ENCODE measurements at regions not wholly inside any gene's neighbourhood (a gene's known extent, or its start where the extent isn't known, plus 50 kb on each side); places are given as distances from the start of the nearest gene placed in this dataset.
"Not testable (repeated sequence)": the region's sequence is repeated elsewhere in the genome, so short reads cannot be mapped to it uniquely, and the experiment has no call there.

DNA sequence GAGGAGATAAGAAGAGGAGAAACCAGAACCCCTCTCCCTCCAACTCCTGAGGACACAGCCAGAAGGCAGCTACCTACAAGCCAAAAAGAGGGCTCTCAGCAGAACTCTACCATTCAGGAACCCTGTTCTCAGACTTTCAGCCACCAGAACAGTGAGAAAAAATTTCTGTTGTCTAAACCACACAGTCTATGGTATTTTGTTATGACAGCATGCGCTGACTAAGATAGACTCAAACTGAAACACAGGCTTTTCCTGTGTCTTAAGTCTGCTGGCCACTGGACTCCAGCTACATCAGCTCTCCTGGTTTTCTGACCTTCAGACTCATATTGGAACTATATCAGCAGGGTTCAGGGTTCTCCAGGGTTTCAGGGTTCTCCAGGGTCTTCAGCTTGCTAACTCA, 126.5 kb upstream of the TNFSF4 start:
- intact Hi-C loops (cut with DNase I) = no loop called here
- no peak for DNase-seq (ENCODE audit: low spot score)

GRCh38 chr1:173337126-173337525, 130.0 kb upstream of the TNFSF4 start:
- intact Hi-C loops (cut with DNase I) = no loop called here
- no peak for DNase-seq (ENCODE audit: low spot score)

- intact Hi-C loops (cut with DNase I) = no loop called here
- DNase-seq (ENCODE audit: low spot score) = no peak
Measured at GRCh38 chr1:173341307-173341706, 134.2 kb upstream of the TNFSF4 start.

GRCh38 chr1:173341971-173342370, 134.8 kb upstream of the TNFSF4 start:
- no peak for DNase-seq (ENCODE audit: low spot score)
- intact Hi-C loops (cut with DNase I) = no loop called here

DNA sequence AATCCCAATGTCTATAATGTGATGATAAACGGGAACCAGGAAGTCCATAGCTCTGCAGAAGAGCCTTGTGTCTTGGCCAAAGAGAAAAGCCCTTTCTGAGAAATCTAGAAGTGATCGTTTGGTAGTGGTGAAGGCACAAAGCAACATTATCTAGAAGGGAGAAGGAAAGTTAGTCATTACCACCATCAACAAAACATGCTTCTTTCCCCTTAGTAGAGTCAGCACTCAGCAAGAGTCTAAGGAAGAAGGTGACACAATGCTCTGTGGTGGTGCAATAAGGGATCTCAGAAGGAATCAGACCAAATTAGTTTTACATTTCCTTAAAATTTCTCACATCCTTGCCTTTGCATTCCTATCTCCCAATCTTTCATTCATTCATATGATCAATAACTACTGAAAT, 134.4 kb upstream of the PRDX6 start:
- DNase-seq (ENCODE audit: low spot score) = no peak
- intact Hi-C loops (cut with DNase I) = no loop called here

GRCh38 chr1:173344034-173344743, 132.9 kb upstream of the PRDX6 start:
- intact Hi-C loops (cut with DNase I) = no loop called here
- DNase-seq (ENCODE audit: low spot score) = no peak

GRCh38 chr1:173347282-173347818, 129.8 kb upstream of the PRDX6 start:
- intact Hi-C loops (cut with DNase I) = no loop called here
- DNase-seq (ENCODE audit: low spot score) = no peak

DNA sequence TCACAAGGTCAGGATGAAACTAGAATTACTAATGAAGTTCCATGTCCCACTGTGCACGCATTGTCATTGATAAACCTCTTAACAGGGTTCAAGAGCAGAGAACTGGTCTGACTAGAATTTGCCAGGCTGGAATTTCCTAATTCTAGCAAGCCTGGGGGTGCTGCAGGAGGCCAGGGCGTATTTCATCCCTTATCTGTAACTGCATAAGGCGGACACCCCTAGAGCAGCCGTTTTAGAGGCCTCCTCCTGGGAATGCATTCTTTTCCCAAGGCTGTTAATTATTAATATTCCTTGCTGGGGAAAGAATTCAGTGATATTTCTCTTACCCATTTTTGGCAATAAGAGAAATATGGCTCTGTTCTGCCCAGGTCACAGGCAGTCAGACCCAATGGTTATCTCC, 124.5 kb upstream of the PRDX6 start:
- DNase-seq (ENCODE audit: low spot score); intact Hi-C loops (cut with DNase I): not testable (repeated sequence)

DNA sequence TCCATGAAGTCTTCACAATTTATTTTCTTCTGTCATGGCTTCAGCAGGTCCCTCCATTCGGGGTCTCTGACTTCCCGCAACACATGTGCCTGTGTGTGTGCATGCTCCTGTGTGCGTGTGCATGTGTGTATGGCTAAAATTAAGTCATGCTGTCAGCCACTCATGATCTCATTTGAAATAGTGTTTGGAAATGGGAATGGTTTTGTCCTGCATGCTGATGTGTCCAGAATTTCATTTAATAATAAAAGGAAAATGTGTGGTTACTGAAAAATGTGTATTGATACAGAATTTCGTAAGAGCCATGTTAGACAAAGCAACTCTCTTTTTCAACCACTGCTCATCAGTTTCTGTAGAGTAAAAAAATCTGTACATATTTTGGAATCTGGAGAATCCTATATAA, 123.8 kb upstream of the PRDX6 start:
- intact Hi-C loops (cut with DNase I) = no loop called here
- DNase-seq (ENCODE audit: low spot score) = no peak

DNA sequence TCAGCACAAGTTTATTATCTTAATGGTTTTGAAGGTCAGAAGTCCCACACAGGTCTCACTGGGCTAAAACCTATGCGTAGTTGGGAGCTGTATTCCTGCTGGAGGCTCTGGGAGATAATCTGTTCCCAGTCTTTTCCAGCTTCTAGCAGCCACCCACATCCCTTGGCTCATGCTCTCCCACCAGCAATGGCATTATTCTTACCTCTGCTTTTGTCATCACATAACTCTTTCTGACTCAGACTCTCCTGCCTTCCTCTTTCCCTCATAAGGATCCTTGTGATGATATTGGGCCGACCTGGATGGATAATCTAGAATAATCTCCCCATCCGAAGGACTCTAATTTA, 122.2 kb upstream of the PRDX6 start:
- no peak for DNase-seq (ENCODE audit: low spot score)
- intact Hi-C loops (cut with DNase I) = no loop called here

- no peak for DNase-seq (ENCODE audit: low spot score)
- intact Hi-C loops (cut with DNase I) = no loop called here
Measured at GRCh38 chr1:173355281-173356031, 121.7 kb upstream of the PRDX6 start.

DNA sequence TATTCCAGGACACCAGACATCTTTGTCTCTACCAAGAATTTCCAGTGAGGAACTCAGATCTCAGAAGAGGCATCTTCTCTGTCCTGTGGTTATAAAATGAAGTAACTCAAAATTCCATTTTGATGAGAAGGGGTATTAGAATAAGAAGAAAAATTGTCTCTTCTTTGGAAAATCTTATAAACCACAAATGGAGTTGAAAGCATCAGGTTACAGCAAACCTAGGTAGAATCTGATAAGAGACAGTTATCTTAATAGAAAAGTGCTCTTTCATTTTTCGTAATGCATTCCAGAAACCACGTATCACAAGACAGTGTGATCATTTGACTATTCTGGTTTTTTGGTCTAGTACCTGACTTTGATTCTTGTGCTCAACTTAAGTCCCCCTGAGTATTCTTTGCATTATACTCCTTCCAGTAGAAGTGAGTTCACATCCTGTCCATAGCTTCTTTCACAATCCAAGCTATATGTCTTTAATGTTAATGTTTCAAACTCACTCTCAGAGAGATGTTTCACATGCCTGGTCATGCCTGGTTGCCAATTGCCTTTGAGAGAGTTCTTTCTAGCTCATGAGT, 120.9 kb upstream of the PRDX6 start:
- intact Hi-C loops (cut with DNase I) = no loop called here
- DNase-seq (ENCODE audit: low spot score) = no peak

- DNase-seq (ENCODE audit: low spot score) = no peak
- intact Hi-C loops (cut with DNase I) = no loop called here
Measured at GRCh38 chr1:173360487-173361063, 116.6 kb upstream of the PRDX6 start.

DNA sequence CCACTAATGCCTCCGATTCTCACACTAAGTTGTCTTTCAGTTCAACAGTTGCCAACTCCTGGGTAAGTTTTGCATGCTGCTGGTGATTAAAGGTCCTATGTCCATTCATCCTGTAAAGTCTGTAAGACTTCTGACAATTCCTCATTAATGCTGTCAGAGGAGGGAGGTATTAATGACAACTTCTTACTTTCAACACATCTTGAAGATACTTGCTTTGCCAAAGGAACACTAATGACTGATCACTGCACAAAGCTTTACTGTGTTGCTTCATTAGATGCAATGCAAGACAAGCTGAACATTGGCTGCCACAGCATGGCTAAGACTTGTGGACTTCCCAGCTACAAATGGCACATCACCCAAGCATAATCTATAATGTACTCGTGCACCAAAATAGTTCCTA, 114.6 kb upstream of the PRDX6 start:
- DNase-seq (ENCODE audit: low spot score) = no peak
- intact Hi-C loops (cut with DNase I) = no loop called here

DNA sequence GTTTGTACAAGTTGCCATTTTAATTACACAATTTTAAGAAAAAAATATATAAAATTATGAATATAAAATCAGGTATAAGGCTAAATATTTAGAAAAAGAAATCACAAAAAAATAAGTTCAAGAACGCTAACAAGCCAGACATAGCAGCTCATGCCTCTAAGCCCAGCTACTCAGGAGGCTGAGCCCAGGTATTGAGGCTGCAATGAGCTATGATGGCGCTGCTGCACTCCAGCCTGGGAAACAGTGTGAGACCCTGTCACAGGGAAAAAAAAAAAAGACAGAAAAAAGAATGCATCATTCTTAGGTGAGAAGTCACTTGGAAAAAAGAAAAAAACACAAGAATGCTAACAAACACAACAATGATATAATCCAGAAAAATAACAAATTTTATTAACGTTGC, 112.3 kb upstream of the PRDX6 start:
- DNase-seq (ENCODE audit: low spot score) = no peak
- intact Hi-C loops (cut with DNase I) = no loop called here

GRCh38 chr1:173365341-173365740, 111.8 kb upstream of the PRDX6 start:
- intact Hi-C loops (cut with DNase I) = no loop called here
- no peak for DNase-seq (ENCODE audit: low spot score)

GRCh38 chr1:173367136-173367535, 110.0 kb upstream of the PRDX6 start:
- no peak for DNase-seq (ENCODE audit: low spot score)
- intact Hi-C loops (cut with DNase I) = no loop called here

GRCh38 chr1:173370586-173370985, 106.5 kb upstream of the PRDX6 start:
- DNase-seq (ENCODE audit: low spot score); intact Hi-C loops (cut with DNase I): not testable (repeated sequence)

DNA sequence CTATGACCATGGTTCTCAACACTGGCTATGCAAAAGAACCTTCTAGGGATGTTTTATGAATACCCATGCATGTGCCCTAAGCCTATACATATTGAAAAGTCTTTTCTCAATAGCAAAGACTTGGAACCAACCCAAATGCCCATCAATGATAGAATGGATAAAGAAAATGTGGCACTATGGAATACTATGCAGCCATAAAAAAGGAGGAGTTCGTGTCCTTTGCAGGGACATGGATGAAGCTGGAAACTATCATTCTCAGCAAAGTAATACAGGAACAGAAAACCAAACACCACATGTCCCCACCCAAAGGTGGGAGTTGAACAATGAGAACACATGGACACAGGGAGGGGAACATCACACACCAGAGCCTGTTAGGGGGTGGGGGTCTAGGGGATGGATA, 101.1 kb upstream of the PRDX6 start:
- DNase-seq (ENCODE audit: low spot score); intact Hi-C loops (cut with DNase I): not testable (repeated sequence)

- intact Hi-C loops (cut with DNase I) = no loop called here
- no peak for DNase-seq (ENCODE audit: low spot score)
Measured at GRCh38 chr1:173377266-173377665, 99.9 kb upstream of the PRDX6 start.

Data from posterior vena cava (tissue), 2 donors.